ENCODE measurements at regions not wholly inside any gene's neighbourhood (a gene's known extent, or its start where the extent isn't known, plus 50 kb on each side); places are given as distances from the start of the nearest gene placed in this dataset.
"Not testable (repeated sequence)": the region's sequence is repeated elsewhere in the genome, so short reads cannot be mapped to it uniquely, and the experiment has no call there.

DNA sequence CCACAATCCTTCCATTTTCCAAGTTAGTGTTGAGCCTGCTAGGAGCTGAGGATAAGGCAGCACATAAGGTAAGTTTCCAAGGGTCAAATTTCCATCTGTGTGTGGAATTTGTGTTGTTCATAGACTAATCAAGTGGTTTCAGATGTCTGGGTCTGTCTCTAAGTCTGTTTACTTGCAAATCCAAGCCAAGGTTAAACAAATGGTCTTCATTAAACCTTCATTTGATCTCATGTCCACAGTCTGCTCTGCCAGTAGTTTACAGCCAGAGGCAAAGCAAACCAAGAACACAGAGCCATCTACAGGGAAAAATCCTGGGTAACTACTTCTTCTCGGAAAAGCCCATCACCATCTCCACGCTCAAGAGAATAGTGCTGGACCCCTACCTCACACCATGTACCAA, 5450.2 kb upstream of the TPTE start:
- not testable (repeated sequence) for H3F3A ChIP-seq (ENCODE audit: insufficient read depth, low read length, poor library complexity, severe bottlenecking); H2AFZ ChIP-seq (ENCODE audit: low read depth, low read length); H3K27me3 ChIP-seq (ENCODE audit: insufficient read depth, low read depth, low read length); H3K79me2 ChIP-seq (replicated peaks; ENCODE audit: insufficient read depth, low read length); H4K20me1 ChIP-seq (ENCODE audit: insufficient read depth); H3K9me3 ChIP-seq (ENCODE audit: low read length); H3K4me3 ChIP-seq (ENCODE audit: low read length); H3K4me2 ChIP-seq (ENCODE audit: low read length); H3K36me3 ChIP-seq (ENCODE audit: insufficient read depth, low read length); H3K9me2 ChIP-seq (ENCODE audit: insufficient read depth, low read length); H3K9ac ChIP-seq (ENCODE audit: low read length); H3K27ac ChIP-seq (ENCODE audit: low read length)

DNA sequence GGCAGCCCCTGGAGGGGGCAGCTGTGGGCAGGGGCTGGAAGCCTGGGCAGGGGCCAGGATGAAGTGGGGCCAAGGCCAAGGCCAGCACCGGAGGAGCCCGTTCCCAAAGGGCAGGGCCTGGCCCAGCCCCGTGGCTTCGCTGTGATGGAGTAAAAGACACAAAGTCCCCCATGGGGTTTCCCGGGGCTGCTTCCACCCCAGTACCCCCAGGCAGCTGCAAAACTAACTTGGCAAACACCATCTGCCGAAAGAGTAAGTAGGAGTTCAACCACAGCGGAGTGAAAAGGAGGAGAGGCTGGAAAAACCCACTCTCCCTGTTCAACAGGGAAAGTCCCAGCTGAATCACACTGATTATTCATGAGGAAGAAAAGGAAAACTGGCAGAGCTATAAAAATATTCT, 5444.5 kb upstream of the TPTE start:
- not testable (repeated sequence) for H3K27ac ChIP-seq (ENCODE audit: low read length); H2AFZ ChIP-seq (ENCODE audit: low read depth, low read length); H3K4me3 ChIP-seq (ENCODE audit: low read length); H3K36me3 ChIP-seq (ENCODE audit: insufficient read depth, low read length); H3K9me2 ChIP-seq (ENCODE audit: insufficient read depth, low read length); H3K9me3 ChIP-seq (ENCODE audit: low read length); H3K4me2 ChIP-seq (ENCODE audit: low read length); H3F3A ChIP-seq (ENCODE audit: insufficient read depth, low read length, poor library complexity, severe bottlenecking); H3K27me3 ChIP-seq (ENCODE audit: insufficient read depth, low read depth, low read length); H4K20me1 ChIP-seq (ENCODE audit: insufficient read depth); H3K79me2 ChIP-seq (replicated peaks; ENCODE audit: insufficient read depth, low read length); H3K9ac ChIP-seq (ENCODE audit: low read length)

DNA sequence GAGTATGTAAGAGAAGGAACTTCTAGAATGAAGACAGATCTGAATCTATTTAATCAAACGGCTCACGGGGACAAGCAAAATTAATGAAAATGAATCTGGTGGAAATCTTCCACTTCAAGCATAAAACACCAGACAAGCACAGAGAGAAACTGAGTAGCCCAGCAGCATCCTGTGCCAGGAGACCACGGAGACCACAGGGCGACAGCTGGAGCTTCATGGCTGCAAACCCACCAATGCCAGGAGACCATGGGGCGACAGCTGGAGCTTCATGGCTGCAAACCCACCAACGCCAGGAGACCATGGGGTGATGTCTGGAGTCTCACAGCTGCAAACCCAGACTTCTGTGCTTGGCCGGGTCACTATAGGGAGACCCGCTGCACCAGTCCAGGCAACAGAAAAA, 5442.0 kb upstream of the TPTE start:
- H3K36me3 ChIP-seq (ENCODE audit: insufficient read depth, low read length); H3K27me3 ChIP-seq (ENCODE audit: insufficient read depth, low read depth, low read length); H3F3A ChIP-seq (ENCODE audit: insufficient read depth, low read length, poor library complexity, severe bottlenecking); H3K4me3 ChIP-seq (ENCODE audit: low read length); H3K9me2 ChIP-seq (ENCODE audit: insufficient read depth, low read length); H3K9me3 ChIP-seq (ENCODE audit: low read length); H3K4me2 ChIP-seq (ENCODE audit: low read length); H4K20me1 ChIP-seq (ENCODE audit: insufficient read depth); H3K9ac ChIP-seq (ENCODE audit: low read length); H3K27ac ChIP-seq (ENCODE audit: low read length); H2AFZ ChIP-seq (ENCODE audit: low read depth, low read length); H3K79me2 ChIP-seq (replicated peaks; ENCODE audit: insufficient read depth, low read length): not testable (repeated sequence)

DNA sequence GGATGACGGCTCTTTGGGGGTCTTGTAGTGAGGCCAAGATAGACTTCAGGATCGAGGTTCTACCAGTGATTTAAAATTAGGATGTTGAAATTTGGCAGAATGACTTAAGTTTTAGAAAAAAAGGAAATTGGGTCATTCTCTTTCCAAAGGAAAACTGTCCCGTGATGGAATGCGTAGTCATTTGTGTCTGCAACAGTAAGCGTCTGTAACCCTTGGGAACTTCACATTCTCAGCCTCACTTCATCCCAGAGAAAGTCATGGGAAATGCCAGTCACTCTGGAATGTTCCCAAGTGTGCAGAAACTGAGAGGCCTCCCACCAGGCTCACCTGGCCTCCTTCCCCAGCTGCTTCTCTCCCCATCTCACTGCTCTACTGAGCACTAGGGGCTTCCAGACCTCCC, 5441.4 kb upstream of the TPTE start:
- H3K36me3 ChIP-seq (ENCODE audit: insufficient read depth, low read length); H3F3A ChIP-seq (ENCODE audit: insufficient read depth, low read length, poor library complexity, severe bottlenecking); H3K4me2 ChIP-seq (ENCODE audit: low read length); H3K79me2 ChIP-seq (replicated peaks; ENCODE audit: insufficient read depth, low read length); H3K9me2 ChIP-seq (ENCODE audit: insufficient read depth, low read length); H3K9ac ChIP-seq (ENCODE audit: low read length); H4K20me1 ChIP-seq (ENCODE audit: insufficient read depth); H3K9me3 ChIP-seq (ENCODE audit: low read length); H2AFZ ChIP-seq (ENCODE audit: low read depth, low read length); H3K27ac ChIP-seq (ENCODE audit: low read length); H3K27me3 ChIP-seq (ENCODE audit: insufficient read depth, low read depth, low read length); H3K4me3 ChIP-seq (ENCODE audit: low read length): not testable (repeated sequence)

DNA sequence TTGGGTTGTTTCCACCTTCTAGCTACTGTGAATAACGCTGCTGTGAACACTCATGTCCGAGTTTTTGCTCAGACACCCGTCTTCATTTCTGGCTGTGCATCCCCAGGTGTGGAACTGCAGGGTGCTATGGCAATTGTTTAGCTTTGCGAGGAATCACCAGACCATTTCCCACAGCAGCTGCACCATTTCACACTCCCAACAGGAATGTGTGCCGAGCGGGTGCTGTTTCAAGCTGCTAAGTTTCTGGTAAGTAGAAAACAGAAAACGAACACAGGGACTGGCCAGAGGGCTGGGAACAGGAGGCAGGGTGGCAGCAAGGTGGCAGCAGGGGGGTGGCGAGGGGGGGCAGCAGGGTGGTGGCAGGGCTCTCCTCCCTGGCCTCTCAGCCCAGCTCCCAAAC, 5437.1 kb upstream of the TPTE start:
- not testable (repeated sequence) for H3F3A ChIP-seq (ENCODE audit: insufficient read depth, low read length, poor library complexity, severe bottlenecking); H3K27me3 ChIP-seq (ENCODE audit: insufficient read depth, low read depth, low read length); H3K9me2 ChIP-seq (ENCODE audit: insufficient read depth, low read length); H3K9me3 ChIP-seq (ENCODE audit: low read length); H2AFZ ChIP-seq (ENCODE audit: low read depth, low read length); H3K4me2 ChIP-seq (ENCODE audit: low read length); H3K27ac ChIP-seq (ENCODE audit: low read length); H4K20me1 ChIP-seq (ENCODE audit: insufficient read depth); H3K79me2 ChIP-seq (replicated peaks; ENCODE audit: insufficient read depth, low read length); H3K36me3 ChIP-seq (ENCODE audit: insufficient read depth, low read length); H3K9ac ChIP-seq (ENCODE audit: low read length); H3K4me3 ChIP-seq (ENCODE audit: low read length)

DNA sequence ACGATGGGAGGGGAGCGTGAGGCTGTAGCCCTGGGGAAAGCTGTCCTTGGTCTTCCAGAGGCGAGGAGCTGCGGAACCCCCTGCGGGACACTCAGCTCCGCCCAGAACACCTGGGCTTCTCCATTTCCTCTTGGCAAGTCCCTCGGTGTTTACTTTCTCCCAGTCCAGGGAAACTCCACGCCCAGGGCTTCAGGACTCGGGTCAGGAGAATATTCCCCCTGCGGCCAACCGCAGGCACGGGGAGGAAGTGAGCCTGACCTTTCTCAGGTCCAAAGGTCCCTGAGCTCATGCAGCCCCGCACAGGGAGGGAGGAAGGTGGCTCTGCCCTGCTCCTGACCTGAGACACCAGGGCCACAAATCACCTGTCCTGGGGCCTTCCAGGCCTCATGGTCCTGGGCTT, 5435.9 kb upstream of the TPTE start:
- not testable (repeated sequence) for H3K36me3 ChIP-seq (ENCODE audit: insufficient read depth, low read length); H3K4me3 ChIP-seq (ENCODE audit: low read length); H3K27ac ChIP-seq (ENCODE audit: low read length); H3K79me2 ChIP-seq (replicated peaks; ENCODE audit: insufficient read depth, low read length); H4K20me1 ChIP-seq (ENCODE audit: insufficient read depth); H3K9me2 ChIP-seq (ENCODE audit: insufficient read depth, low read length); H3K4me2 ChIP-seq (ENCODE audit: low read length); H3K27me3 ChIP-seq (ENCODE audit: insufficient read depth, low read depth, low read length); H3K9me3 ChIP-seq (ENCODE audit: low read length); H3K9ac ChIP-seq (ENCODE audit: low read length); H2AFZ ChIP-seq (ENCODE audit: low read depth, low read length); H3F3A ChIP-seq (ENCODE audit: insufficient read depth, low read length, poor library complexity, severe bottlenecking)

GRCh38 chr21:5086416-5086815, 5435.0 kb upstream of the TPTE start:
- not testable (repeated sequence) for H3K9me2 ChIP-seq (ENCODE audit: insufficient read depth, low read length); H3K4me2 ChIP-seq (ENCODE audit: low read length); H3K27ac ChIP-seq (ENCODE audit: low read length); H3K27me3 ChIP-seq (ENCODE audit: insufficient read depth, low read depth, low read length); H3K36me3 ChIP-seq (ENCODE audit: insufficient read depth, low read length); H3F3A ChIP-seq (ENCODE audit: insufficient read depth, low read length, poor library complexity, severe bottlenecking); H3K4me3 ChIP-seq (ENCODE audit: low read length); H3K9me3 ChIP-seq (ENCODE audit: low read length); H2AFZ ChIP-seq (ENCODE audit: low read depth, low read length); H3K9ac ChIP-seq (ENCODE audit: low read length); H4K20me1 ChIP-seq (ENCODE audit: insufficient read depth); H3K79me2 ChIP-seq (replicated peaks; ENCODE audit: insufficient read depth, low read length)

- H3K36me3 ChIP-seq (ENCODE audit: insufficient read depth, low read length); H3K4me3 ChIP-seq (ENCODE audit: low read length); H3K27me3 ChIP-seq (ENCODE audit: insufficient read depth, low read depth, low read length); H3K4me2 ChIP-seq (ENCODE audit: low read length); H3K9me2 ChIP-seq (ENCODE audit: insufficient read depth, low read length); H3K9me3 ChIP-seq (ENCODE audit: low read length); H2AFZ ChIP-seq (ENCODE audit: low read depth, low read length); H3K79me2 ChIP-seq (replicated peaks; ENCODE audit: insufficient read depth, low read length); H3F3A ChIP-seq (ENCODE audit: insufficient read depth, low read length, poor library complexity, severe bottlenecking); H4K20me1 ChIP-seq (ENCODE audit: insufficient read depth); H3K27ac ChIP-seq (ENCODE audit: low read length); H3K9ac ChIP-seq (ENCODE audit: low read length): not testable (repeated sequence)
Measured at GRCh38 chr21:5088820-5089219, 5432.6 kb upstream of the TPTE start.
